ENCODE measurements at regions not wholly inside any gene's neighbourhood (a gene's known extent, or its start where the extent isn't known, plus 50 kb on each side); places are given as distances from the start of the nearest gene placed in this dataset.

DNA sequence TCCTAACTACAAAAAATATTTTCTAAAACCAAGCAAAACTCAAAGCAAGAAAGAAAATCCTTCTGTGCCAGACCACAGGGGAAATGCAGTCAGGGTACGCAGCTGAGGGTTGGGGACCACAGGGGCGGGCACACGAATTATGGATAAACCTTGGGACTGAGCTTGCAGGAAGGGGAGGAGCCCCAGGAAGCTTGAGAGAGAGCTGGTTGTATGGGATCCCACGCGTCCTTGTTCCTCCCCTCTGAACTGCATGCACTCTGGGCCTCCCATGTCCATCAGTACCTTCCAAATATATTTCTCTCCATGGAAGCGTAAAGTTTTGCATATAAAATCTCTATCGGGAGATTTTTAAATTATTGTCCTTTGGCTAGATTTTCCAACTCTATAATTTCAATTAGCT lies 673.4 kb downstream of the TBC1D22A start:
- no peak for DNase-seq
- TF ChIP-seq POLR2A (IDR thresholded peaks at IDR 0.05) = no peak
- TF ChIP-seq, protein P1, sequence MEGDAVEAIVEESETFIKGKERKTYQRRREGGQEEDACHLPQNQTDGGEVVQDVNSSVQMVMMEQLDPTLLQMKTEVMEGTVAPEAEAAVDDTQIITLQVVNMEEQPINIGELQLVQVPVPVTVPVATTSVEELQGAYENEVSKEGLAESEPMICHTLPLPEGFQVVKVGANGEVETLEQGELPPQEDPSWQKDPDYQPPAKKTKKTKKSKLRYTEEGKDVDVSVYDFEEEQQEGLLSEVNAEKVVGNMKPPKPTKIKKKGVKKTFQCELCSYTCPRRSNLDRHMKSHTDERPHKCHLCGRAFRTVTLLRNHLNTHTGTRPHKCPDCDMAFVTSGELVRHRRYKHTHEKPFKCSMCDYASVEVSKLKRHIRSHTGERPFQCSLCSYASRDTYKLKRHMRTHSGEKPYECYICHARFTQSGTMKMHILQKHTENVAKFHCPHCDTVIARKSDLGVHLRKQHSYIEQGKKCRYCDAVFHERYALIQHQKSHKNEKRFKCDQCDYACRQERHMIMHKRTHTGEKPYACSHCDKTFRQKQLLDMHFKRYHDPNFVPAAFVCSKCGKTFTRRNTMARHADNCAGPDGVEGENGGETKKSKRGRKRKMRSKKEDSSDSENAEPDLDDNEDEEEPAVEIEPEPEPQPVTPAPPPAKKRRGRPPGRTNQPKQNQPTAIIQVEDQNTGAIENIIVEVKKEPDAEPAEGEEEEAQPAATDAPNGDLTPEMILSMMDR (IDR thresholded peaks at IDR 0.05 in 8 of 11, conservative IDR thresholded peaks at IDR 0.05 in 3 of 11) = no peak
- no peak for TF ChIP-seq POLR2AphosphoS5 (IDR thresholded peaks at IDR 0.05)
- H3K4me1 ChIP-seq = no peaks in the 10 kb centered on the region
- intact Hi-C loops (cut with DNase I; ENCODE audit: low total_unique reads) = no loop called here
- peaks cover 0 to 8% (median 0%) of the 10 kb centered on the region in 7 donors for H3K27me3 ChIP-seq (replicated peaks in 1 of 7)
- WGBS, 5 donors = 79 to 90% (median 83%) methylated on average over 7 of the region's 7 CpGs
- no peak overlapping the region for H3K4me3 ChIP-seq
- H3K36me3 ChIP-seq = no peaks in the 10 kb centered on the region
- H3K9me3 ChIP-seq = peaks cover 0 to 54% (median 33%) of the 10 kb centered on the region in 8 donors
- H3K27ac ChIP-seq = no peak overlapping the region

- Histone ChIP-seq H3K4me1 (no peaks in the 10 kb centered on the region), H3K27me3 (replicated peaks in 1 of 7) (peaks cover 0 to 8% (median 0%) of the 10 kb centered on the region in 7 donors), H3K4me3 (no peak overlapping the region), H3K9me3 (peaks cover 0 to 54% (median 26%) of the 10 kb centered on the region in 8 donors), H3K27ac (no peak overlapping the region), H3K36me3 (no peaks in the 10 kb centered on the region)
- WGBS, 5 donors = 56 to 76% (median 63%) methylated on average over 5 of the region's 5 CpGs
- intact Hi-C loops (cut with DNase I; ENCODE audit: low total_unique reads) = no loop called here
- no peak for TF ChIP-seq POLR2AphosphoS5 (IDR thresholded peaks at IDR 0.05)
- TF ChIP-seq POLR2A (IDR thresholded peaks at IDR 0.05) = no peak
- TF ChIP-seq, protein P1 (IDR thresholded peaks at IDR 0.05 in 8 of 11, conservative IDR thresholded peaks at IDR 0.05 in 3 of 11) = no peak
- DNase-seq = no peak
Measured at GRCh38 chr22:47435204-47435487, 672.7 kb downstream of the TBC1D22A start.

GRCh38 chr22:47434336-47435203 lies 672.1 kb downstream of the TBC1D22A start:
- Histone ChIP-seq H3K27me3 (replicated peaks in 1 of 7) (peaks cover 0 to 8% (median 0%) of the 10 kb centered on the region in 7 donors), H3K27ac (no peak overlapping the region), H3K36me3 (no peaks in the 10 kb centered on the region), H3K4me3 (no peak overlapping the region), H3K4me1 (no peaks in the 10 kb centered on the region), H3K9me3 (peaks cover 0 to 53% (median 20%) of the 10 kb centered on the region in 8 donors)
- no peak for DNase-seq
- intact Hi-C loops (cut with DNase I; ENCODE audit: low total_unique reads) = no loop called here
- WGBS, 5 donors = 87 to 93% (median 90%) methylated on average over 17 of the region's 17 CpGs
- TF ChIP-seq POLR2A (IDR thresholded peaks at IDR 0.05) = no peak
- TF ChIP-seq, protein P1 (IDR thresholded peaks at IDR 0.05 in 8 of 11, conservative IDR thresholded peaks at IDR 0.05 in 3 of 11) = no peak
- TF ChIP-seq POLR2AphosphoS5 (IDR thresholded peaks at IDR 0.05) = no peak

GRCh38 chr22:47433627-47434026 lies 671.2 kb downstream of the TBC1D22A start:
- Histone ChIP-seq H3K27me3 (replicated peaks in 1 of 7) (peaks cover 0 to 8% (median 0%) of the 10 kb centered on the region in 7 donors), H3K4me3 (no peak overlapping the region), H3K36me3 (no peaks in the 10 kb centered on the region), H3K9me3 (peaks cover 0 to 49% (median 18%) of the 10 kb centered on the region in 8 donors), H3K27ac (no peak overlapping the region), H3K4me1 (no peaks in the 10 kb centered on the region)
- intact Hi-C loops (cut with DNase I; ENCODE audit: low total_unique reads) = no loop called here
- WGBS, 5 donors = 82 to 90% (median 86%) methylated on average over 5 of the region's 5 CpGs
- no peak for DNase-seq
- TF ChIP-seq POLR2AphosphoS5 (IDR thresholded peaks at IDR 0.05) (no peak), POLR2A (IDR thresholded peaks at IDR 0.05) (no peak)
- TF ChIP-seq, protein P1 (IDR thresholded peaks at IDR 0.05 in 8 of 11, conservative IDR thresholded peaks at IDR 0.05 in 3 of 11) = no peak

Measured in spleen (tissue), 11 donors.